GM23338 (cell line): ENCODE measurements at regions not wholly inside any gene's neighbourhood (a gene's known extent, or its start where the extent isn't known, plus 50 kb on each side); places are given as distances from the start of the nearest gene placed in this dataset.

Source experiments
- ATAC-seq: fragments of 200-7000 bp; cut with Tn5 transposase; 3 replicates; pipeline ENCODE4 v1.9.1; 2020
- DNase-seq: peaks from one replicate; pipeline ENCODE4 v3.0.0-alpha.2; 2015; ENCODE audit warnings: low spot score
- H2AFZ ChIP-seq: fragments of 200-600 bp; sonication (generic); 2 replicates; pipeline ENCODE4 v1.8.0; 2016; ENCODE audit warnings: antibody characterized with exemption, mild to moderate bottlenecking, moderate library complexity
- H3F3A ChIP-seq: fragments of 200-600 bp; sonication (generic); replicated peaks from 2 replicates; pipeline ENCODE4 v1.8.0; 2017; ENCODE audit warnings: antibody characterized with exemption, mixed run types, low read depth
- H3K27ac ChIP-seq: fragments of 200-600 bp; sonication (generic); 2 replicates; pipeline ENCODE4 v1.6.1; 2016; ENCODE audit warnings: low read depth
- H3K27me3 ChIP-seq: fragments of 200-600 bp; sonication (generic); 2 replicates; pipeline ENCODE4 v1.8.0; 2016; ENCODE audit warnings: mild to moderate bottlenecking, mixed run types, moderate library complexity; ENCODE audit not compliant: insufficient read depth
- H3K36me3 ChIP-seq: fragments of 200-600 bp; sonication (generic); 2 replicates; pipeline ENCODE4 v1.8.0; 2016; ENCODE audit warnings: mild to moderate bottlenecking; ENCODE audit not compliant: insufficient read depth
- H3K4me1 ChIP-seq: fragments of 200-600 bp; sonication (generic); 2 replicates; pipeline ENCODE4 v1.8.0; 2016; ENCODE audit warnings: mild to moderate bottlenecking, moderate library complexity; ENCODE audit not compliant: insufficient read depth
- H3K4me2 ChIP-seq: fragments of 200-600 bp; sonication (generic); 2 replicates; pipeline ENCODE4 v1.7.1; 2017; ENCODE audit warnings: mixed run types
- H3K4me3 ChIP-seq: fragments of 200-600 bp; sonication (generic); 2 replicates; pipeline ENCODE4 v1.6.1; 2016; ENCODE audit warnings: mixed run types
- H3K79me2 ChIP-seq: fragments of 200-600 bp; sonication (generic); replicated peaks from 2 replicates; pipeline ENCODE4 v1.8.0; 2017; ENCODE audit warnings: mild to moderate bottlenecking; ENCODE audit not compliant: insufficient read depth
- H3K9me2 ChIP-seq: fragments of 200-600 bp; sonication (generic); 2 replicates; pipeline ENCODE4 v1.8.0; 2017; ENCODE audit not compliant: insufficient read depth
- H4K20me1 ChIP-seq: fragments of 200-600 bp; sonication (generic); replicated peaks from 2 replicates; pipeline ENCODE4 v1.8.0; 2017; ENCODE audit warnings: mild to moderate bottlenecking; ENCODE audit not compliant: insufficient read depth
- H3K27ac Mint-ChIP-seq: 2 replicates; pipeline ENCODE4 v1.8.0; 2020; ENCODE audit warnings: inconsistent platforms, mild to moderate bottlenecking, moderate library complexity, mixed read lengths
- H3K27me3 Mint-ChIP-seq: 3 replicates; pipeline ENCODE4 v1.8.0; 2022; ENCODE audit warnings: low read depth, mild to moderate bottlenecking, moderate library complexity, mixed read lengths, inconsistent platforms; ENCODE audit not compliant: insufficient read depth, poor library complexity
- H3K36me3 Mint-ChIP-seq: 3 replicates; pipeline ENCODE4 v1.8.0; 2021; ENCODE audit warnings: low read depth, mild to moderate bottlenecking, inconsistent platforms, moderate library complexity, mixed read lengths
- H3K4me1 Mint-ChIP-seq: 3 replicates; pipeline ENCODE4 v1.8.0; 2020; ENCODE audit warnings: mild to moderate bottlenecking, inconsistent platforms, mixed read lengths
- H3K4me3 Mint-ChIP-seq: 3 replicates; pipeline ENCODE4 v1.8.0; 2021; ENCODE audit warnings: moderate library complexity, mild to moderate bottlenecking, inconsistent platforms, mixed read lengths
- H3K9me3 Mint-ChIP-seq: 3 replicates; pipeline ENCODE4 v1.8.0; 2020; ENCODE audit warnings: moderate library complexity, mild to moderate bottlenecking, inconsistent platforms, mixed read lengths
- CREB1 ChIP-seq: fragments of 250-450 bp; sonication (Bioruptor Pico); IDR thresholded peaks from 2 replicates; pipeline ENCODE4 v1.5.0; 2020; ENCODE audit warnings: low read depth, mild to moderate bottlenecking, moderate library complexity
- EZH2 ChIP-seq: fragments of 200-600 bp; sonication (generic); IDR thresholded peaks from one replicate; pipeline ENCODE4 v1.8.0; 2017; ENCODE audit warnings: antibody characterized with exemption, mild to moderate bottlenecking, low read depth; ENCODE audit not compliant: unreplicated experiment
- JUNB ChIP-seq: IDR thresholded peaks from one replicate; pipeline ENCODE4 v1.6.1; 2016; ENCODE audit warnings: antibody characterized with exemption; ENCODE audit not compliant: unreplicated experiment
- NANOG ChIP-seq: IDR thresholded peaks from 2 replicates; pipeline ENCODE4 v1.6.1; 2016; ENCODE audit warnings: antibody characterized with exemption, borderline replicate concordance
- POLR2AphosphoS5 ChIP-seq: IDR thresholded peaks from 2 replicates; pipeline ENCODE4 v1.6.1; 2016; ENCODE audit warnings: antibody characterized with exemption, low read depth
- ZNF331 ChIP-seq: fragments of 250-450 bp; sonication (Bioruptor Pico); IDR thresholded peaks from 2 replicates; pipeline ENCODE4 v1.5.0; 2020; ENCODE audit warnings: low read depth, mild to moderate bottlenecking, moderate library complexity
- TF ChIP-seq, protein P1 (sequence below): fragments of 250-450 bp; sonication (Bioruptor Pico); IDR thresholded peaks from 2 replicates; pipeline ENCODE4 v1.5.0; 2020; ENCODE audit warnings: mild to moderate bottlenecking, moderate library complexity
- TF ChIP-seq, protein P2 (sequence below): IDR thresholded peaks from 2 replicates; pipeline ENCODE4 v1.6.1; 2016; ENCODE audit warnings: antibody characterized with exemption

DNA sequence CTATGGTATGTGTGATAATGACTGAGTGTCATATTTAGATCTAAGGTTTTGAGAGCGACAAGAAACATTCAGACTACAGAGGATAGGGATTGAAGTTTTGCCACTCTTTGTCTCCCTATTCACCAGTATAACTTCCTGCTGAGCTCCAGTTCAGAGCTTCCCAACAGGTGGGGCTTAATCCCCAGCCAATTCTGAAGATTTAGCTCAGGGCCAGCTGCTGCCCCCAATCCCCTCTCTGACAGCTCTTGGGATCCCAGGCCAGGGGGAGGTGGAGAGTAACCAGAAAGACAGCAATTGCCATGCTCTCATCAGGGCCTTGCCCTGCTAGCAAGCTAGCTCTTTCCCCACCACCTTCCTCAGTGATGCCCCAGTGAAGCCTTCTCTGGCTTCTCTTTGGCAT lies 57.8 kb downstream of the TRIL start:
- TF ChIP-seq, protein P1, sequence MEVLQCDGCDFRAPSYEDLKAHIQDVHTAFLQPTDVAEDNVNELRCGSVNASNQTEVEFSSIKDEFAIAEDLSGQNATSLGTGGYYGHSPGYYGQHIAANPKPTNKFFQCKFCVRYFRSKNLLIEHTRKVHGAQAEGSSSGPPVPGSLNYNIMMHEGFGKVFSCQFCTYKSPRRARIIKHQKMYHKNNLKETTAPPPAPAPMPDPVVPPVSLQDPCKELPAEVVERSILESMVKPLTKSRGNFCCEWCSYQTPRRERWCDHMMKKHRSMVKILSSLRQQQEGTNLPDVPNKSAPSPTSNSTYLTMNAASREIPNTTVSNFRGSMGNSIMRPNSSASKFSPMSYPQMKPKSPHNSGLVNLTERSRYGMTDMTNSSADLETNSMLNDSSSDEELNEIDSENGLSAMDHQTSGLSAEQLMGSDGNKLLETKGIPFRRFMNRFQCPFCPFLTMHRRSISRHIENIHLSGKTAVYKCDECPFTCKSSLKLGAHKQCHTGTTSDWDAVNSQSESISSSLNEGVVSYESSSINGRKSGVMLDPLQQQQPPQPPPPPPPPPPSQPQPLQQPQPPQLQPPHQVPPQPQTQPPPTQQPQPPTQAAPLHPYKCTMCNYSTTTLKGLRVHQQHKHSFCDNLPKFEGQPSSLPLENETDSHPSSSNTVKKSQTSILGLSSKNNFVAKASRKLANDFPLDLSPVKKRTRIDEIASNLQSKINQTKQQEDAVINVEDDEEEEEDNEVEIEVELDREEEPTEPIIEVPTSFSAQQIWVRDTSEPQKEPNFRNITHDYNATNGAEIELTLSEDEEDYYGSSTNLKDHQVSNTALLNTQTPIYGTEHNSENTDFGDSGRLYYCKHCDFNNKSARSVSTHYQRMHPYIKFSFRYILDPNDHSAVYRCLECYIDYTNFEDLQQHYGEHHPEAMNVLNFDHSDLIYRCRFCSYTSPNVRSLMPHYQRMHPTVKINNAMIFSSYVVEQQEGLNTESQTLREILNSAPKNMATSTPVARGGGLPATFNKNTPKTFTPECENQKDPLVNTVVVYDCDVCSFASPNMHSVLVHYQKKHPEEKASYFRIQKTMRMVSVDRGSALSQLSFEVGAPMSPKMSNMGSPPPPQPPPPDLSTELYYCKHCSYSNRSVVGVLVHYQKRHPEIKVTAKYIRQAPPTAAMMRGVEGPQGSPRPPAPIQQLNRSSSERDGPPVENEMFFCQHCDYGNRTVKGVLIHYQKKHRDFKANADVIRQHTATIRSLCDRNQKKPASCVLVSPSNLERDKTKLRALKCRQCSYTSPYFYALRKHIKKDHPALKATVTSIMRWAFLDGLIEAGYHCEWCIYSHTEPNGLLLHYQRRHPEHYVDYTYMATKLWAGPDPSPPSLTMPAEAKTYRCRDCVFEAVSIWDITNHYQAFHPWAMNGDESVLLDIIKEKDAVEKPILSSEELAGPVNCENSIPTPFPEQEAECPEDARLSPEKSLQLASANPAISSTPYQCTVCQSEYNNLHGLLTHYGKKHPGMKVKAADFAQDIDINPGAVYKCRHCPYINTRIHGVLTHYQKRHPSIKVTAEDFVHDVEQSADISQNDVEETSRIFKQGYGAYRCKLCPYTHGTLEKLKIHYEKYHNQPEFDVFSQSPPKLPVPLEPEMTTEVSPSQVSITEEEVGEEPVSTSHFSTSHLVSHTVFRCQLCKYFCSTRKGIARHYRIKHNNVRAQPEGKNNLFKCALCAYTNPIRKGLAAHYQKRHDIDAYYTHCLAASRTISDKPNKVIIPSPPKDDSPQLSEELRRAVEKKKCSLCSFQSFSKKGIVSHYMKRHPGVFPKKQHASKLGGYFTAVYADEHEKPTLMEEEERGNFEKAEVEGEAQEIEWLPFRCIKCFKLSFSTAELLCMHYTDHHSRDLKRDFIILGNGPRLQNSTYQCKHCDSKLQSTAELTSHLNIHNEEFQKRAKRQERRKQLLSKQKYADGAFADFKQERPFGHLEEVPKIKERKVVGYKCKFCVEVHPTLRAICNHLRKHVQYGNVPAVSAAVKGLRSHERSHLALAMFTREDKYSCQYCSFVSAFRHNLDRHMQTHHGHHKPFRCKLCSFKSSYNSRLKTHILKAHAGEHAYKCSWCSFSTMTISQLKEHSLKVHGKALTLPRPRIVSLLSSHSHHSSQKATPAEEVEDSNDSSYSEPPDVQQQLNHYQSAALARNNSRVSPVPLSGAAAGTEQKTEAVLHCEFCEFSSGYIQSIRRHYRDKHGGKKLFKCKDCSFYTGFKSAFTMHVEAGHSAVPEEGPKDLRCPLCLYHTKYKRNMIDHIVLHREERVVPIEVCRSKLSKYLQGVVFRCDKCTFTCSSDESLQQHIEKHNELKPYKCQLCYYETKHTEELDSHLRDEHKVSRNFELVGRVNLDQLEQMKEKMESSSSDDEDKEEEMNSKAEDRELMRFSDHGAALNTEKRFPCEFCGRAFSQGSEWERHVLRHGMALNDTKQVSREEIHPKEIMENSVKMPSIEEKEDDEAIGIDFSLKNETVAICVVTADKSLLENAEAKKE = peak; percentile 52; the same call in 1 of the 2 replicates
- TF ChIP-seq CREB1 (CRISPR knock-in tag) (no peak), NANOG (no peak), ZNF331 (CRISPR knock-in tag) (no peak)
- TF ChIP-seq, protein P2, sequence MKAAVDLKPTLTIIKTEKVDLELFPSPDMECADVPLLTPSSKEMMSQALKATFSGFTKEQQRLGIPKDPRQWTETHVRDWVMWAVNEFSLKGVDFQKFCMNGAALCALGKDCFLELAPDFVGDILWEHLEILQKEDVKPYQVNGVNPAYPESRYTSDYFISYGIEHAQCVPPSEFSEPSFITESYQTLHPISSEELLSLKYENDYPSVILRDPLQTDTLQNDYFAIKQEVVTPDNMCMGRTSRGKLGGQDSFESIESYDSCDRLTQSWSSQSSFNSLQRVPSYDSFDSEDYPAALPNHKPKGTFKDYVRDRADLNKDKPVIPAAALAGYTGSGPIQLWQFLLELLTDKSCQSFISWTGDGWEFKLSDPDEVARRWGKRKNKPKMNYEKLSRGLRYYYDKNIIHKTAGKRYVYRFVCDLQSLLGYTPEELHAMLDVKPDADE = no peak
- no peak overlapping the region for H3K27ac Mint-ChIP-seq
- no peaks in the 10 kb centered on the region for H4K20me1 ChIP-seq
- H3K4me1 Mint-ChIP-seq = peaks cover 32% of the 10 kb centered on the region
- H3K36me3 Mint-ChIP-seq = no peaks in the 10 kb centered on the region
- H3K4me3 ChIP-seq = no peak overlapping the region
- H3F3A ChIP-seq = no peaks in the 10 kb centered on the region
- peak overlapping the region; percentile 18; the same call in 1 of the 2 replicates for H2AFZ ChIP-seq
- no peaks in the 10 kb centered on the region for H3K27me3 ChIP-seq
- no peak overlapping the region for H3K4me2 ChIP-seq
- H3K4me1 ChIP-seq = peaks cover 34% of the 10 kb centered on the region
- H3K27ac ChIP-seq = no peak overlapping the region
- no peaks in the 10 kb centered on the region for H3K79me2 ChIP-seq
- DNase-seq (no peak), ATAC-seq (peak; percentile 91)
- peaks cover 5% of the 10 kb centered on the region; the same call in 1 of the 2 replicates for H3K9me2 ChIP-seq
- no peaks in the 10 kb centered on the region; the same call in 2 of the 3 replicates for H3K9me3 Mint-ChIP-seq
- H3K36me3 ChIP-seq = no peaks in the 10 kb centered on the region
- H3K27me3 Mint-ChIP-seq = no peaks in the 10 kb centered on the region
- H3K4me3 Mint-ChIP-seq = no peak overlapping the region

DNA sequence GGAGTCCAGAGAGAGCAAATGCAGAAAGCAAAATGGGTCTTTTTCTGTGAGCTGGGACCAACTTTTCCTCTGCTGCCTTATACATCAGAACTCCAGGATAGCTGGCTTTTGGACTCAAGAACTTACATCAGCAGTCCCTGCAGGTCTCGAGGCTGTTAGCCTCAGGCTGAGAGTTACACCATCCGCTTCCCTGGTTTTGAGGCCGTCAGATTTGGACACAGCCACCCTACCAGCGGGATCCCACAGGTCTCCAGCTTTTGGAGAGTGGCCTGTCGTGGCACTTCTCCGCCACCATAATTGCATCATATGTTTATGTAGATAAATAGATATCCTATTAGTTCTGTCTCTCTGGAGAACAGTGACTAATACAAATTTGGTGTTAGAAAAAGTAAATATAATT lies 64.2 kb downstream of the TRIL start:
- H3K9me3 Mint-ChIP-seq = no peaks in the 10 kb centered on the region; the same call in 2 of the 3 replicates
- H3K27ac Mint-ChIP-seq = no peak overlapping the region; the same call in 1 of the 2 replicates
- Histone ChIP-seq H3K4me1 (peaks cover 13% of the 10 kb centered on the region; the same call in 1 of the 2 replicates), H2AFZ (peak overlapping the region; percentile 15; the same call in 1 of the 2 replicates), H3K36me3 (no peaks in the 10 kb centered on the region), H4K20me1 (no peaks in the 10 kb centered on the region), H3K4me3 (no peak overlapping the region), H3K4me2 (no peak overlapping the region), H3F3A (no peaks in the 10 kb centered on the region), H3K27ac (no peak overlapping the region), H3K9me2 (peaks cover 5% of the 10 kb centered on the region; the same call in 1 of the 2 replicates), H3K79me2 (no peaks in the 10 kb centered on the region), H3K27me3 (no peaks in the 10 kb centered on the region)
- peaks cover 3% of the 10 kb centered on the region for H3K27me3 Mint-ChIP-seq
- ATAC-seq (no peak), DNase-seq (no peak)
- H3K4me1 Mint-ChIP-seq = peaks cover 27% of the 10 kb centered on the region
- no peaks in the 10 kb centered on the region for H3K36me3 Mint-ChIP-seq
- H3K4me3 Mint-ChIP-seq = no peak overlapping the region
- TF ChIP-seq POLR2AphosphoS5 (no peak), ZNF331 (CRISPR knock-in tag) (no peak), EZH2 (no peak), JUNB (no peak)
